PC-3 (cell line): ENCODE measurements at regions not wholly inside any gene's neighbourhood (a gene's known extent, or its start where the extent isn't known, plus 50 kb on each side); places are given as distances from the start of the nearest gene placed in this dataset.

Experiments
- ATAC-seq: fragments of 200-7000 bp; cut with Tn5 transposase; 2 replicates; pipeline ENCODE4 v1.9.1; 2020; ENCODE audit warnings: mild to moderate bottlenecking, moderate library complexity
- BruUV-seq: library from RNA; stranded (reverse); fragments of 400-500 nt; replicated peaks from 2 replicates; lab custom pipeline; 2021; lab: Mats Ljungman, UMichigan
- CTCF ChIA-PET: fragments of 300-600 bp; sonication (Branson Sonifier 250); formaldehyde crosslinking; loops from one replicate; lab custom pipeline; 2022; ENCODE audit warnings: antibody characterized with exemption; lab: Charles Lee
- POLR2A ChIA-PET: fragments of 300-600 bp; sonication (Branson Sonifier 250); formaldehyde crosslinking; loops from one replicate; lab custom pipeline; 2022; ENCODE audit warnings: antibody characterized with exemption; ENCODE audit not compliant: unreplicated experiment; lab: Charles Lee
- DNase-seq: peaks from one replicate; pipeline ENCODE4 v3.0.0-alpha.2; 2015
- H2AFZ ChIP-seq: fragments of 300-600 bp; sonication (generic); 2 replicates; pipeline ENCODE4 v1.6.0; 2016; ENCODE audit warnings: antibody characterized with exemption, low read length
- H3F3A ChIP-seq: fragments of 300-600 bp; sonication (generic); one replicate; pipeline ENCODE4 v1.6.0; 2017; ENCODE audit warnings: antibody characterized with exemption, low read length, control low read depth, mild to moderate bottlenecking; ENCODE audit not compliant: unreplicated experiment
- H3K27ac ChIP-seq: fragments of 300-600 bp; sonication (generic); 2 replicates; pipeline ENCODE4 v1.5.1; 2016; ENCODE audit warnings: mild to moderate bottlenecking, low read length
- H3K27me3 ChIP-seq: fragments of 300-600 bp; sonication (generic); 2 replicates; pipeline ENCODE4 v1.6.1; 2016; ENCODE audit warnings: low read length, mixed read lengths
- H3K36me3 ChIP-seq: fragments of 300-600 bp; sonication (generic); 2 replicates; pipeline ENCODE4 v1.6.1; 2016; ENCODE audit warnings: low read depth, mixed run types, low read length, mixed read lengths
- H3K4me1 ChIP-seq: fragments of 300-600 bp; sonication (generic); 2 replicates; pipeline ENCODE4 v1.5.1; 2016; ENCODE audit warnings: low read length; ENCODE audit not compliant: insufficient read depth
- H3K4me2 ChIP-seq: fragments of 300-600 bp; sonication (generic); 2 replicates; pipeline ENCODE4 v1.6.0; 2016; ENCODE audit warnings: low read length
- H3K4me3 ChIP-seq: fragments of 300-600 bp; sonication (generic); 2 replicates; pipeline ENCODE4 v1.5.1; 2016; ENCODE audit warnings: mild to moderate bottlenecking, low read length, mixed read lengths
- H3K79me2 ChIP-seq: fragments of 300-600 bp; sonication (generic); 2 replicates; pipeline ENCODE4 v1.6.1; 2017; ENCODE audit warnings: low read length, mixed read lengths
- H3K9ac ChIP-seq: fragments of 300-600 bp; sonication (generic); 2 replicates; pipeline ENCODE4 v1.6.0; 2016; ENCODE audit warnings: mild to moderate bottlenecking, low read length
- H3K9me2 ChIP-seq: fragments of 300-600 bp; sonication (generic); replicated peaks from 2 replicates; pipeline ENCODE4 v1.6.1; 2016; ENCODE audit warnings: mixed run types, low read length, mixed read lengths
- H3K9me3 ChIP-seq: fragments of 300-600 bp; sonication (generic); 2 replicates; pipeline ENCODE4 v1.6.1; 2016; ENCODE audit warnings: low read length, mixed read lengths
- H4K20me1 ChIP-seq: fragments of 300-600 bp; sonication (generic); 2 replicates; pipeline ENCODE4 v1.6.1; 2016; ENCODE audit warnings: low read length, mixed read lengths
- EZH2 ChIP-seq: fragments of 300-600 bp; sonication (generic); IDR thresholded peaks from one replicate; pipeline ENCODE4 v1.6.1; 2017; ENCODE audit warnings: antibody characterized with exemption, mild to moderate bottlenecking, low read length; ENCODE audit not compliant: unreplicated experiment
- EZH2phosphoT487 ChIP-seq: fragments of 300-600 bp; sonication (generic); IDR thresholded peaks from 2 replicates; pipeline ENCODE4 v1.6.1; 2018; ENCODE audit warnings: mild to moderate bottlenecking, antibody characterized with exemption, low read length, borderline replicate concordance
- intact Hi-C: fragments of 100-400 bp; cut with micrococcal nuclease; formaldehyde crosslinking; loops from 2 replicates; pipeline ENCODE4 v1.9.0; 2023
- TF ChIP-seq, protein P1 (sequence below): fragments of 300-600 bp; sonication (generic); conservative IDR thresholded peaks from 2 replicates; pipeline ENCODE4 v1.5.1; 2017; ENCODE audit warnings: antibody characterized with exemption, low read depth, mild to moderate bottlenecking, low read length

DNA sequence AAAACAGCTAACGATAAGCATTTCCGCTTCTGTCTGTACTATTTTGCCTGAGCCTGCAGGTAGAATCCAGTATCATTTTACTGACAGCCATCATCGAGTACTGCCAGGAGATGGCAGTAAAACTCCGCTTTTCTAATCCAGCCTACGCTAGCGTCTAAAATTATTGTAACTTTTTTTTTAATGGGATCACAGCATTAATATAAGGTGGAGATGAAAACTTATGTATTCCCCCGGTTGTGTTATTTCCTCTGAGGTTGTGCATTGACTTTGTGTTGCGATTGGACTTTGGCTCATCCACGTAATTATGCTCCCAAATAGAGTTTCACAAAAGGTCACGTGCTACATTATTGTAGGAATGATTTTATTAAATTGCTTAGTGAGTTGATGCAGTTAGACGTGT, 248.1 kb downstream of the C4orf33 start:
- Histone ChIP-seq H3K9me3 (no peaks in the 10 kb centered on the region), H3K4me1 (peaks cover 21% of the 10 kb centered on the region), H3K9ac (no peak overlapping the region), H2AFZ (peak overlapping the region; percentile 25), H3K4me3 (peak overlapping the region; percentile 32; the same call in 1 of the 2 replicates), H3K27me3 (no peaks in the 10 kb centered on the region), H3K79me2 (no peaks in the 10 kb centered on the region), H3K9me2 (no peaks in the 10 kb centered on the region), H3K36me3 (no peaks in the 10 kb centered on the region), H3K4me2 (peak overlapping the region; percentile 53), H3F3A (no peaks in the 10 kb centered on the region), H4K20me1 (no peaks in the 10 kb centered on the region), H3K27ac (no peak overlapping the region)
- CTCF ChIA-PET, result interaction anchor here (0.6 kb wide), 1 partner anchor 16 kb away, joined by 4 read pairs; no protein-coding TSS in a partner anchor
- TF ChIP-seq EZH2, result no peak
- TF ChIP-seq, protein P1, sequence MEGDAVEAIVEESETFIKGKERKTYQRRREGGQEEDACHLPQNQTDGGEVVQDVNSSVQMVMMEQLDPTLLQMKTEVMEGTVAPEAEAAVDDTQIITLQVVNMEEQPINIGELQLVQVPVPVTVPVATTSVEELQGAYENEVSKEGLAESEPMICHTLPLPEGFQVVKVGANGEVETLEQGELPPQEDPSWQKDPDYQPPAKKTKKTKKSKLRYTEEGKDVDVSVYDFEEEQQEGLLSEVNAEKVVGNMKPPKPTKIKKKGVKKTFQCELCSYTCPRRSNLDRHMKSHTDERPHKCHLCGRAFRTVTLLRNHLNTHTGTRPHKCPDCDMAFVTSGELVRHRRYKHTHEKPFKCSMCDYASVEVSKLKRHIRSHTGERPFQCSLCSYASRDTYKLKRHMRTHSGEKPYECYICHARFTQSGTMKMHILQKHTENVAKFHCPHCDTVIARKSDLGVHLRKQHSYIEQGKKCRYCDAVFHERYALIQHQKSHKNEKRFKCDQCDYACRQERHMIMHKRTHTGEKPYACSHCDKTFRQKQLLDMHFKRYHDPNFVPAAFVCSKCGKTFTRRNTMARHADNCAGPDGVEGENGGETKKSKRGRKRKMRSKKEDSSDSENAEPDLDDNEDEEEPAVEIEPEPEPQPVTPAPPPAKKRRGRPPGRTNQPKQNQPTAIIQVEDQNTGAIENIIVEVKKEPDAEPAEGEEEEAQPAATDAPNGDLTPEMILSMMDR, result peak; percentile 76
- POLR2A ChIA-PET, result no interaction called here
- intact Hi-C loops, result loop anchor here (1.0 to 10.0 kb wide), 5 partner anchors 18 to 581 kb away; partner anchors contain the start of gene SCLT1
- BruUV-seq, result no TSS peak
- DNase-seq (peak; percentile 71), ATAC-seq (peak; percentile 80)

DNA sequence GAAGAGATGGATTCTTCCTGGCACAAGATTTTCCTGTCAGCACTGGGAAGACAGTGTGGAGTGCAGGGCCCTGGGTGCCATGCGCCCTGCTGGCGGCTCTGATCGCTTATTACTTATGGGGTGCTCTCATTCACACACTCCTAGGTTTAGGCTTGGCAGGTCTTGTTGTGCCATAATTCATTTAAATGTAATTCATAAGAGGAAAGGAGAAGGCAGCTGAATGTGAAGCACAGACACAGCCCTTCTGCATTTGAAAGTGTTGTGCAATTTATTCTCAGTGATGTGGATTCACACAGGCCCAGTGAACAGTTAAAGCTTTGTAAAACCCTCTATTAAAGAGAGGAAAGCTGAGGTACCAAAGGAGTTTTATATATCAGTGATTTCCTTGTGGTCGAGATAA, 249.7 kb downstream of the C4orf33 start:
- Histone ChIP-seq H3K79me2 (no peaks in the 10 kb centered on the region), H3K27ac (no peak overlapping the region), H3K4me3 (no peak overlapping the region), H4K20me1 (no peaks in the 10 kb centered on the region), H3K36me3 (no peaks in the 10 kb centered on the region), H3K4me1 (peaks cover 25% of the 10 kb centered on the region), H3K27me3 (no peaks in the 10 kb centered on the region), H3K4me2 (no peak overlapping the region), H3K9ac (no peak overlapping the region), H3F3A (no peaks in the 10 kb centered on the region), H3K9me3 (no peaks in the 10 kb centered on the region), H3K9me2 (no peaks in the 10 kb centered on the region), H2AFZ (no peak overlapping the region)
- DNase-seq (no peak), ATAC-seq (no peak)
- TF ChIP-seq EZH2 (no peak), EZH2phosphoT487 (no peak)
- TF ChIP-seq, protein P1, result no peak
- CTCF ChIA-PET, result no interaction called here
- POLR2A ChIA-PET, result no interaction called here
- intact Hi-C loops, result loop anchor here (10.0 kb wide), 1 partner anchor 579 kb away; no protein-coding TSS in a partner anchor
- no TSS peak for BruUV-seq

GRCh38 chr4:129346036-129346435, 250.1 kb downstream of the C4orf33 start:
- BruUV-seq, result no TSS peak
- Histone ChIP-seq H3K27me3 (no peaks in the 10 kb centered on the region), H3K9me3 (no peaks in the 10 kb centered on the region), H3K79me2 (no peaks in the 10 kb centered on the region), H3K4me2 (no peak overlapping the region), H3K9ac (no peak overlapping the region), H3K4me3 (no peak overlapping the region), H3K9me2 (no peaks in the 10 kb centered on the region), H4K20me1 (no peaks in the 10 kb centered on the region), H3K4me1 (peaks cover 26% of the 10 kb centered on the region), H3K36me3 (no peaks in the 10 kb centered on the region), H3K27ac (no peak overlapping the region), H3F3A (no peaks in the 10 kb centered on the region), H2AFZ (no peak overlapping the region)
- TF ChIP-seq EZH2, result no peak
- TF ChIP-seq, protein P1, result no peak
- TF ChIP-seq EZH2phosphoT487, result no peak
- CTCF ChIA-PET, result no interaction called here
- intact Hi-C loops, result loop anchor here (10.0 kb wide), 1 partner anchor 579 kb away; no protein-coding TSS in a partner anchor
- DNase-seq (no peak), ATAC-seq (no peak)
- POLR2A ChIA-PET, result no interaction called here
